DMS 273 (cell line): ENCODE measurements at regions not wholly inside any gene's neighbourhood (a gene's known extent, or its start where the extent isn't known, plus 50 kb on each side); places are given as distances from the start of the nearest gene placed in this dataset.

Experiments used
- DNase-seq: peaks from one replicate; lab custom pipeline; 2025; ENCODE audit not compliant: unreplicated experiment; lab: John Stamatoyannopoulos, UW

- no peak for DNase-seq
Measured at GRCh38 chr19:30318936-30319335, 53.2 kb upstream of the ZNF536 start.

DNA sequence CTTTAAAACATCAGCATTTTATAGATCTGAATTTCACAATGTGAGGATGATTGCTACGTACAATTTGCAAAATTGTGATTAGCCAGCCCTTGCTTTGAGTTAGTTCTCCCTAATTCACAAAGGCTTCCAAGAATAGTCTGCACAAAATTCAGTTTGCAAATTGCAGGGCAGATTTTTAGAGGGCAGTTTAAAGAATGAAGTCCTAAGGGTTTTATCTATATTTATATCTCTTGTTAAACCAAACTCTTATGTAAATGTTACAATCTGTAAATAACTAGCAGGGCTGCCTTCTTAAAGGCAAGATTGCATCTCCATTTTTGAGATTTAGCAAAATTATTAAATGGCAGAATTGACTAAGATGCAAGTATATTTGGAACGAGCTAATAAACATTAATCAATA is 52.8 kb upstream of the ZNF536 start:
- no peak for DNase-seq

- DNase-seq: no peak
Measured at GRCh38 chr19:30319876-30320275, 52.3 kb upstream of the ZNF536 start.

- no peak for DNase-seq
Measured at GRCh38 chr19:30320466-30320865, 51.7 kb upstream of the ZNF536 start.

DNA sequence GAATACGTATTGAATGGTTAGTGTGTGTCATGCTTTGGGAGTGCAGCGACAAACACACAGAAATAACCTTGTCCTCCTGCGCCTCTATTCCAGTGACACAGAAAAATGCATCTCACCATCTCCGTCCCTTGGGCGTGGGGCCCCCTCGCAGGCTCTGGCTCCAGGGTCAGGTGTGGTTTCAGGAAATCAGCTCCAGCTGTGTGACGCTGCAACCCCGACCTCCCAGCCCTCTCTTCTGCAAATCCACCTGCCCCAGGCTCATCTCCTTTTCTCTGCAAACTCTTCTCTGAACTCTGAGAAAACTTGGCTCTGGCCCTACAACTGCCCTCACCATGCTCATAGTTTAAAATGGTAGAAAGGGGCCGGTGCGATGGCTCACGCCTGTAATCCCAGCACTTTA is 51.3 kb upstream of the ZNF536 start:
- DNase-seq: no peak
